ENCODE measurements at regions not wholly inside any gene's neighbourhood (a gene's known extent, or its start where the extent isn't known, plus 50 kb on each side); places are given as distances from the start of the nearest gene placed in this dataset.
"Not testable (repeated sequence)": the region's sequence is repeated elsewhere in the genome, so short reads cannot be mapped to it uniquely, and the experiment has no call there.

DNA sequence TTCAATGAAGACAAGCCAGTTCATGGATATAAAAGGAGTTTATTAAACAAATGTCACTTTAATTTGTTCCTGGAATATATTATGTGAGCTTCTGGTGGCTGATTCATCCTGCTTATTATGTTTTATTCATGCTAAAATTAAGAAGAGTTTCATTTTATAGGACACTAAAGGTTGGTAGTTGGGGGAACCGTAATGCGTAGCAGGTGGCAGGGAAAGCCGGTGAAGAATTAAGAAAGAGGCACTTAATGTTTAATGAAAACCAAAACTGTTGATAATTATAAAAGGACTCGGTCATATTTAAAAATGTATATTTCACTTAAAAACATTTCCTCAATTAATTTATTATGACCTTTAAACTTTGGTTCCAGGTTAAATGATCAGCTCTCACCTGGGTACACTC, 94.3 kb downstream of the XKR3 start:
- DNase-seq (ENCODE audit: low read depth) = not testable (repeated sequence)

DNA sequence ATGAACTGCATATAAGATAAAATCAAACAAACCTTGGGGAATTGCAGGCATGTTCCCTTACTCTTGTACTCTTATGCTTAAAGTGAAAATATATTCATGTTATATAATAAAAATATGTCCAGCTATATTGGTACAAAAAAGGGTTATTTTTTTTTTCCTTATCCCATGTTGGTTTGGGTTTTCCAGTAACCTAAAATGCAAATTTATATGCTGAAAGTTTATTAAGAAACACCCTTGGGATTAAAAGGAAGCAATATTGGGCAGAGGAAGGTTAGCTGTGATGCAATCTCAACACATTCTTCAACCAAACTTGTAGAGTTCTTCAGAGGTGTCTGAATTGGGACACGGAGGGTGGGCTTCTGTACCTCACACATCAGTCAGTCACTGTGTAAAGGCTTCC, 97.7 kb downstream of the XKR3 start:
- DNase-seq (ENCODE audit: low read depth); H3K4me3 ChIP-seq (ENCODE audit: low read depth, low read length): not testable (repeated sequence)

More for the DNA sequence above, 94.3 kb downstream of the XKR3 start:
- H3K4me3 ChIP-seq (ENCODE audit: low read depth, low read length) = not testable (repeated sequence)

DNA sequence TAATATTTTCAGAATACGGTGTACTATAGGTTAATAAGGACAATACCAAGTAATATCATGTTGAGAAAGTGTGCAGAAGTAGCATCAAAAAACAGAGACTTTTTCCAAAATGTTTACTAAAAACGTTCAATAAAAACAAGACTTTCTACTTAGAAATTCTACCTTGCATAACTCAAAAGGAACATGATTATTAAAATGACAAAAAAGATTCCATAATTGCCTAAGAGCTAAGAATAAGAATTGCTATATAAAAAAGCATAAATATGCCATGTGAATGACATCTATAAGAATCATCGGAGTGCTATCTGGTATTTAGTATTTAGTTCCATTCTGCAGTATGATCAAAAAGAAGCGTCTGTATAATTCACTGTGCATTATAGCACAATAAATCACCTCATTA, 102.0 kb downstream of the XKR3 start:
- H3K4me3 ChIP-seq (ENCODE audit: low read depth, low read length); DNase-seq (ENCODE audit: low read depth): not testable (repeated sequence)

DNA sequence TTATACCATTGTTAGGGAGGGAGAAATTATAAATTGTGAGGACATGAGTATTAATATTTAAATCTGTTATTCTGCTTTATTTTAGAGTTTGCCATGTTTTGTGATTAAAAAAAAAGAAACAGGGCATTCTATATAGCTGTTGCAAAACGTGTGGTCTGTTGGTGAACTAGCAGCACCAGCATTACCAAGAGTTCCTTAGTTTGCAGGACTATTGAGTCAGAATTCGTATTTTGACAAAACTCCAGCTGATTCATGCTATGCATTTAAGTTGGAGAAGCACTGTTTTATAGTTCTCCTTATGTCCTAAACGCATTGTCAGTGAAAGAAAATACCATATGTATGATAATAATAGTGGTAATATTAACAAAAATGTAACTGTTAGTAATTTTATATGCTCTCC, 102.6 kb downstream of the XKR3 start:
- DNase-seq (ENCODE audit: low read depth); H3K4me3 ChIP-seq (ENCODE audit: low read depth, low read length): not testable (repeated sequence)

DNA sequence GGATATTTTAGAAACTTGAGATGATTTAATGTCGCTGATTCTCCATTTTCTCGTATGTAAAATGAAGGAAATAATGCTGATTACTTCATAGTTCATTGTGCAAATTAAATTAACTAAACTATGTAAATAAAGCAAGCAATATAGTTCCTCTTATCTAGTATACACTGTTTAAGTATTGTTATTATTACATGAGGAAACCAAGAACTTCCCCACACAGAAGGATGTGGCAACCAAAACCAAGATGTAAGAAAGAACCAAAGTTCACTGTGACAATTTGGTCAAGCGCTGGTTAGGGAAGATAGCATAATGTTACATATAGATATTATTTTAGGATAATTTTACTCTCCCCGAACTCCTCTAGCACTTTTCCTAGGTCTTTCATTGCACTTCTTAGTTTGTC, 103.2 kb downstream of the XKR3 start:
- TF ChIP-seq, protein P1, sequence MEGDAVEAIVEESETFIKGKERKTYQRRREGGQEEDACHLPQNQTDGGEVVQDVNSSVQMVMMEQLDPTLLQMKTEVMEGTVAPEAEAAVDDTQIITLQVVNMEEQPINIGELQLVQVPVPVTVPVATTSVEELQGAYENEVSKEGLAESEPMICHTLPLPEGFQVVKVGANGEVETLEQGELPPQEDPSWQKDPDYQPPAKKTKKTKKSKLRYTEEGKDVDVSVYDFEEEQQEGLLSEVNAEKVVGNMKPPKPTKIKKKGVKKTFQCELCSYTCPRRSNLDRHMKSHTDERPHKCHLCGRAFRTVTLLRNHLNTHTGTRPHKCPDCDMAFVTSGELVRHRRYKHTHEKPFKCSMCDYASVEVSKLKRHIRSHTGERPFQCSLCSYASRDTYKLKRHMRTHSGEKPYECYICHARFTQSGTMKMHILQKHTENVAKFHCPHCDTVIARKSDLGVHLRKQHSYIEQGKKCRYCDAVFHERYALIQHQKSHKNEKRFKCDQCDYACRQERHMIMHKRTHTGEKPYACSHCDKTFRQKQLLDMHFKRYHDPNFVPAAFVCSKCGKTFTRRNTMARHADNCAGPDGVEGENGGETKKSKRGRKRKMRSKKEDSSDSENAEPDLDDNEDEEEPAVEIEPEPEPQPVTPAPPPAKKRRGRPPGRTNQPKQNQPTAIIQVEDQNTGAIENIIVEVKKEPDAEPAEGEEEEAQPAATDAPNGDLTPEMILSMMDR (IDR thresholded peaks at IDR 0.05; ENCODE audit: control insufficient read depth, extremely low read depth, insufficient read depth) = no peak
- H3K4me3 ChIP-seq (ENCODE audit: low read depth, low read length) = no peak overlapping the region
- no peak for DNase-seq (ENCODE audit: low read depth)

DNA sequence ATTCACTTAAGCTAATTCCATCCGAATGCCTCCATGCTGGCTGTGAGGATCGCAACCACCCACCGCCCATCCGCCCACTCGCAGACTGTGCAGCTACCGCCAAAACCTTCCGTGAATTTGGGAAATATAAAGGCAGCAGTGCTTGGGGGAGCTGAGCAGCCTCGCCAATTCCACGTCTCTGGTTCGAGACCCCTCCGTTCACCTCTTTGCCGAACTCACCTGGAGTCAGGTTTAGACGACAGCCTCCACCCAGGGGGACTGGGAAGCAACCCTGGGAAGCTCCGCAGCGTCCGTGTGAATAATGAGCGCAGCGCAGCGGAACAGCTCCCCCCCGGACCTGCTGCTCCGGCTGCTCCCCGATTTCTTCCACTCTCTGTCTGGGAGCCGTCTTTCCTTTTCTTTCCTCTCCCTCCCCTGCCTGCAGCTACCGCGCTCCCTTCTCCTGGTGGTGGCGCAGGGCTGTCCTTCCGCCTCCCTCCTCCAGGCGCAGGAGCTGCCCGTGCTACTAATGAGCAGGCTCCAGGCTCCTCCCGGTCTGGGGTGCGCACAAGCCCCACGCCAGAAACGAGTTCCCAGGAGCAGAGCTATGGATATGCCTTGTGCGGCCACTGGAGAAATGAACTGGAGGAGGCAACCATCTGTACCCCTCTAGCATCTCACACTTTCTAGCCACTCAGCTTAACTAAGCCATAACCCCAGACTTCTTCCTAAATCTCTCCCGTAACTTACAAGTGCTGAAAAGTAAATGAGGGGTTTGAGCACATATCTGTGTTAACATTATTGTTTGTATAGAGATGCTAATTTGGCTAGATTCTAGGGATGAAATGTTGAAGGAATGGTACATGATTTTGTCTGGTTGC, 107.3 kb downstream of the XKR3 start:
- DNase-seq (ENCODE audit: low read depth) = no peak
- TF ChIP-seq, protein P1 (IDR thresholded peaks at IDR 0.05; ENCODE audit: control insufficient read depth, extremely low read depth, insufficient read depth) = peak; percentile 29; the same call in 1 of the 2 replicates
- no peak overlapping the region for H3K4me3 ChIP-seq (ENCODE audit: low read depth, low read length)

DNA sequence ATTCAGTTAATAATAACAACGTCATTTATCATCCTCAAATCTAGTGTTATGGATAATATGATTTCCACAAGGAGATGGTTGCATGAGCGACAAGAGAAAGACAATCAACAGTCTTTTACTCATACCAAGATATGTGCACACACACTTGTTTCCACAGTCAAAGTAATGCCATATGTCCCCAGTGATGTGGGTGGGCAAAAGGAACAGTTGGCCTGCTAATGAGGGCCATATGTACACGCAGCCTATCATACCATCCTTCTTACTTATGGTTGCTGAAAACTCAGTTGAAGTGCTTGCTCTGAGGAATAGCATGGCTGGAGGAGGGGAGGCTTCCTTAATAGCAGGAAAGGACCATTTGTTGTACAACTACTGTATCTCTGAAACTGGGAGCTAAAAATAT, 110.6 kb downstream of the XKR3 start:
- H3K4me3 ChIP-seq (ENCODE audit: low read depth, low read length); DNase-seq (ENCODE audit: low read depth): not testable (repeated sequence)

DNA sequence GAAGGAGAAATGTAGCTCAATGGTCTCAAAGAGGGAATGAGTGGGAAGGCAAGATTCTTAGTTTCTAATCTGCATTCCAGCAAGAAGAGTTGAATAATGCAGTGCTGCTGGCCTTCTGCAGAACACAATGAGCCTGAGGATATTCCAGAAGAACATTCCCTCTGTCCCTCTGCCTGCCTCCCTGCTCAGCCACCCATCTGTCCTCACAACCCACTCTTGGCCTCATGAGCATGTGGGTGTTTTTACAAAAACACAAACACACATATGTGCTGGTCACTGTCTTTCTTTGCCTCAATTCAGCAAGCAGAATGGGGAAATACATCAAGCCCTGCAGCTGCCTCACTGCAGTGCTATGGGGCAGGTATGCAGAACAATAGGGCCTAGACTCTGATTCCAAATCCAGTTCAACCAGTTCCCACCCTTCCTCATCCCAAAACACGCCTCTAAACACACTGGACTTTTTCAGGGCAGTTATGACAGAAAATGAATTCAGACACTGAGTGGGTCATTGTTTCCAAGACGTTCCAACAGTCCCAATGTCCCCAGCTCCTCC, 109.8 kb upstream of the CCT8L2 start:
- not testable (repeated sequence) for H3K4me3 ChIP-seq (ENCODE audit: low read depth, low read length); DNase-seq (ENCODE audit: low read depth)

DNA sequence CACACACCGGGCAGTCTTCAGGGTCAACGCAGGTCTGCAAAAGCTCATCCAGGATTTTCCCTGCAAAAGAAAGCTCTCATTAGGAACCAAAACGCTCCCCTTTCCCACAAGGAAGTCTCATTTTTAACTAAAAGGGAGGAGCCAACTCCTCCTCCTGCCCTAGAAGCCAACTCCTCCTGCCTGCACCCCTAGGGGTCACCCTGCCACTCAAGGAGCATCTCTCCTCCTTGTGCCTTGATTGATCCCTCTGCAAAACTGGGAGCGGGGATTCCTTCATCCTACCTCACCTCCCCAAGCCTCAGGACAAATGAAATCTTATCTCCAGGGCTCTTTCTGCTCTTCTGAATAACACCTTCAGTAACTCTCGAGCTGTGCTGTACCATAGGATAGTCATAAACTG, 107.8 kb upstream of the CCT8L2 start:
- not testable (repeated sequence) for DNase-seq (ENCODE audit: low read depth); H3K4me3 ChIP-seq (ENCODE audit: low read depth, low read length)

DNA sequence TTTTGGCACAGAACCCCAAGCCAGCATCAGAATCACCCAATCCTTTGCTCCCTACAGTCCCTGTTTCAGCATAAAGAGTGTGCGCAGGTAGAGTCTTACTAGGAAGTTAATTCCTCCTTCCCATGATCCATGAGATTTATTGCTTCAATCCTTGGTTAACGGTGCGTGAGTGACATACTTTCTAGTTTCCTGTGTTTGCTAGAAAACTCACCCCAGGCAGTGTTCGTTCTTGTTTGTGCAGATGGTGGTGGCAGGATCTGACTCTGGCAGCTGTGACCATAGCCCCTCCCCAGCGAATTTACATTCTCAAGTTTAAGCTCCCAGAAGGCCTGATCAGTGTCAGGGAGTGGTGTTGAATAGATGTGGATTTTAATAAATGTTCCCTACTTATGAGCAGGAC, 106.7 kb upstream of the CCT8L2 start:
- no peak overlapping the region for H3K4me3 ChIP-seq (ENCODE audit: low read depth, low read length)
- DNase-seq (ENCODE audit: low read depth) = no peak
- TF ChIP-seq, protein P1 (IDR thresholded peaks at IDR 0.05; ENCODE audit: control insufficient read depth, extremely low read depth, insufficient read depth) = no peak

DNA sequence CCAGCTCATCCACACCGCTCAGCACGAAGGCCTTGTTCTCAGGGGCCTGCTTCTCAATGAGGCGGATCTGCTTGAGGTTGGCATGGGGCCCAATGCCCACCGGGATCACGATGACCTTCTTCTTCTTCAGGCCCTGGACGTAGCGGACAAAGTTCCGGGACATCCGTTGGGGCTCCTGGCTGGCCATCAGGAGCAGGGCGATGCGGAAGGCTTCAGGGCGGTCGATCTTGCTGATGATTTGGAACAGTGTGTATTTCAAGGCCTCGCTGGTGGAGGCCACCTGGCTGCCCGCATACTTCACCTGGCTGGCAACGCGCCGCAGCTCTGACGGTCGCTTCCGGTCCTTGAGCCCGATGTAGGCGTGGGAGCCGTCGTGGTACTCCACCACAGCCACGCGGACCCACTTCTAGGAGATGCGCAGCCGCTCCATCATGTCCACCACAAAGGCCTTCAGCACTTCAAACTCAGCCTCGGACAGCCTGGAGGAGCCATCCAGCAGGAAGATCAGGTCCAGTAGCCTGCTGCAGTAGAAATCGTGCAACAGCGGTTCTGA, 105.0 kb upstream of the CCT8L2 start:
- H3K4me3 ChIP-seq (ENCODE audit: low read depth, low read length); DNase-seq (ENCODE audit: low read depth): not testable (repeated sequence)

DNA sequence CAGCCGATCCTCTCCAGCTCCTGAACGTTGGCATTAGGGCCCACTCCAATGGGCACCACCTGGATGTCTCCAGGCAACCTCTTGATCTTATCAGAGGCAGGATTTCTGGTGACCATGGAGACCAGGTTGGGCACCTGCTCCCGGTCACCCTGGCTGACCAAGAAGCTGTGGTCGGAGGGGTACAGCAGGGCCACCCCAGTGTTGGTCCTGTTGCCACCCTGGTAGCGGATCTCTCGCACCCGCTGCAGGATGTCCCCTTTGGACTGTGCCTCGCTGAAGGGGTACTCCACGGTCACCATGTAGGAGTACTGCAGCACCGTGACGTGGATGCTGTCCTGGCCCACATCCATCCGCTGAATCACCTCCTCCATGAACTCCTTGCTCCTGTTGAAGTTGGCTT, 104.3 kb upstream of the CCT8L2 start:
- not testable (repeated sequence) for DNase-seq (ENCODE audit: low read depth); H3K4me3 ChIP-seq (ENCODE audit: low read depth, low read length)
